ENCODE measurements at regions not wholly inside any gene's neighbourhood (a gene's known extent, or its start where the extent isn't known, plus 50 kb on each side); places are given as distances from the start of the nearest gene placed in this dataset.

DNA sequence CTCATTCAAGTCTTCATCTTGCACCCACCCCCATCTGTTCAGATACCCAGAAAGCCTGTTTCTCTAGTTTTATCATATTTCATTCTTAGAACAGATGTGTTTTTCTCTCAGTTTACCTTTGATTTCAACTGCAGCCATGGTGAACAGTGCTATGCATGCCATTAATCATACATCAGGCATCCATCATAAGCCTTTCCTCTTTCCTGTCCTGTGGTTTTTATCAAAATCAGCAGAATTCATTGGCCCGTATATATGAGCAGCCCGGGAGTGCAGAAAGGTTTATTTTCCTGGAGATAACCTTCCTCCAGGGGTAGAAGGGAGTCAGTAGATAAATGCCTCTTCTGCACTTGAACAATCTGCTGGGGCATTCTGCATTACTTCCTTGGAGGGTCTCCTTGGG is 65.7 kb downstream of the IL21 start:
- no peak for DNase-seq (ENCODE audit: low read depth)

GRCh38 chr4:122553432-122553831 is 67.4 kb downstream of the IL21 start:
- DNase-seq (ENCODE audit: low read depth) = no peak

DNA sequence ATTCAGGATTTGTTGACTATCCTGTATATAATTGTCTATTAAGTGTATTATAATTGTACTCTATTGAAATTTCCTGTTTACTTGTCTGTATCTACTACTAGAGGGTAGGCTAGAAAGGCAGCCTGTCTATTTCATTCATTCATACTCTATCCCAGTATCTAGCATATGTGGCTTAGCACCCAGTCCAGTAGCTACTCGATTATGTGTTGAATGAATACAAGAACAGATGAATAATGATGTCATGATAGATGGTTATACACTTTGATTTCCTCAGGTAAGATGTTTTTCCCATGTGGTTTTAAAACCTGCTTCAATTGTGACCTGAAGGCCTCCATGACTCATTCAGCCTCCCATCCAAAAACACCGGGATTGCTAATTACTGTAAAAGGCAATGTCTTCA is 68.0 kb downstream of the IL21 start:
- peak; percentile 7 for DNase-seq (ENCODE audit: low read depth)

DNA sequence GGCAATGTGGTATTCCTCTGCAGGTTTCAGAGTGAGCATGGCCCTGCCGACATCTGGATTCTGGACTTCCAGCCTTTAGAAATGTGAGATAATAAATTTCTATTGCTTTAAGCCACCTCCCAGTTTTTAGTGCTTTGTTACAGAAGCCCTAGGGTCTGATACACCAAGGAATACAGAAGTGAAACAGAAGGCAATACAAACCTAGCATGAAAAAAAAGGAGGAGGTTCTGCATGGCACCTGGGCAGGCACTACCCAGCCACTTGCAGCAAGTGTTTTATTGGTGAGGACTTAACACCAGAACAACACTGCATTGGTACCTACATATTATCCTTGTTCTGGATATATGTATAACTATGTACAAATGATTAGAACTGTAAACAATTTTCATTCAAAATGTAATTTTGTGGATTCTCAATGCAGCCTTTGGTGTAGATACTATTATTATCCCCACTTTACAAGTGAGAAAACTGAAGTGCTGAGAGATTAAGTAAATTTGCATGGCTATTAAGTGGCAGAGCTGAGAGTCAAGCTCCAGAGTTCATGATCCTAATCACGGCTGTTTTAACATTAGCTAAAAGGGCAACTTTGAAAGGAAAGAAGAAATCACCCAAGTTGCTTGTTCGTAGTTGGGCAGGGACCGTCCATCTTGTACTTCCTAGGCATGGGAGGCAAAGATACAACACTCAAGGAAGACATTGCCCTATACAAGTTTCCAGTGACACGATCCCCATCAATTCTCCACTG is 71.8 kb downstream of the IL21 start:
- no peak for DNase-seq (ENCODE audit: low read depth)

DNA sequence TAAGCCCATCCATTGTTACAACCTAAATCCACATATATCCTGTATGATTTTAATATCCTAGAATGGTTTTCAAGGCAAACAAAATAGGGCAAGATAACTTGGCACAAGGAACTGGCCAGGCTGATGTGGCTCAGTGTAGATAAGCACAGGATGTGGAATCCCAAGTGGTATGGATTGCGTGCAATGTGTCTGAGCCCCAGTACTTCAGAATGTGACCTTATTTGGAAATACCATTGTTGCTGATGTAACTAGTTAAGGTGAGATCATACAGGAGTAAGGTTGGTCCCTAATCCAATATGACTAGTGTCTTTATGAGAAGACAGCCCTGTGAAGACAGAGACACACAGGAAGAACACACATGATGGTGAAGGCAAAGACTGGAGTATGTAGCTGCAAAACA is 72.4 kb downstream of the IL21 start:
- DNase-seq (ENCODE audit: low read depth) = no peak

DNA sequence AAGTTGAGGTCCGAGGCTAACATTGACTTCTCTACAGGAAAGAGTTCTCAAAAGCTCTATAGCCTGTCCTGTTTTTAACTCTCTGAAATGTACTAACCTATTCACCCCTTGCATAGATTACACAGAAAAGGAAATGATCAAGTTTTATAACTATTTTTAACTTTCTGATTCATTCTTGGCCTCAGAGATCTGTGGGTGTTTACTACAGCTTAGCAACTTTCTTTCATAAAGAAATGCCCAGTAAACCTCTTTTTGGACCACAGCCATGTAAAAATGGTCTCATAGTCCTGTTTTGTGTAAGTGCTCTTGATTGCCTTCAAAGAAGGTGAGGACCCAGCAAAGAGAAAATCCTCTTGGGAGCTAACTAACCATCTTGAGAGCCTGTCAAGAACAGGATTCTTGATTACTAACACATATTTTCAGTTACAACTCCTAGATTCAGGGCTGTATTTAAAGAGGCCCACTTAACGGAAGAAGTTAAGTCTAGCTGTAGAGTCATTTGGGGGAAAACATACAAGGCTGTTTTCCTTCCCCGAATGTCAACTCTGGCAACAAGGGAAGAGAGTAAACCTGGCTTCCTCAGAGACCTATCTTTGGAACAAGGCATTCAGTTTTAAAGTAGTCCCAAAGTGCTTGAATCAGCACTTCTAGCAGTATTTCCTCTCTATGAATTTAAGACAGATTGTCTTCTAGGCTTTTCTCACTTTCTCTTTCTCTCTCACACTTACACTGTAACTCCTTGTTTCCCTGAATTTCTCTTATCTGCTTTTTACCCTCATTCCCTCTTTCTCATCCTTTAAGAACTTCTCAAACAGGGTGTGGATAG is 78.2 kb downstream of the IL21 start:
- peak; percentile 45 for DNase-seq (ENCODE audit: low read depth)

DNA sequence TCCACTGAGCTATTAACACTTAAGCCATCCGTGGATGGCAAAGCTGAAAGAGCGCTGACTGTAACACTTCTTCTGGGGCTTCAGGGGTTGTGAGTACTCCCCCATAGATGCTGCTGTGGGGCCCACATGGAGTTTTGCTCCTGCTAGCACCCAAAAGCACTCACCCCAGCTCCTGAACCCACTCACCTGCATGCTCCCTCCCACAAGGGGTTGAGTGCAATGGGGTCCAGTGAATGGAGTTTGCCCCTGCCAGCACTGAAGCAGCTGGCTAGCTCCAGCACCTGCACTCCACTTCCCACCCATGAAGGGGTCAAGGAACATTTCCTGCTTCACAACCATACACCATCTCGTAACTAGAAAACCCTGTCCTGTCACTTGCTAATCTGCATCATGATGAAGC is 78.9 kb downstream of the IL21 start:
- DNase-seq (ENCODE audit: low read depth) = no peak

DNA sequence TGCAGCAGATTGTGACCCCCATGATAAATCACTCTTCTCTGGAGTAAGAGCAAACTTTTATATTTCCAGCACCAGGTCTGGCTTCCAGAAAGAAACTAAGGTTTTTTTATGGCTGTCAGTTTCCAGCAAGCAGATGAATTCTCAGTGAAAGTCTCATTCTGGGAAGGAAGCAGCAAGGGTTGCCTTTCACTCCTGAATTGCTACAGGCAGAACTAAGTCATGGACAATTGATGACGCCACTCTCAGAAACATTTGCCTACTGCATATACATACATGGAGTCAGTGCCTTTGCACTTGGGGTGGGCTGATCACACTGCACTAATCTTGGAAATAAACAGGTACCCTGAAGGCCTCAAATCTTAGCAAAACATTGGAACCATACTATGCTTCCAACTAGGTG is 80.0 kb downstream of the IL21 start:
- no peak for DNase-seq (ENCODE audit: low read depth)

GRCh38 chr4:122539861-122540465 is 80.9 kb downstream of the IL21 start:
- peak; percentile 80 for DNase-seq (ENCODE audit: low read depth)

DNA sequence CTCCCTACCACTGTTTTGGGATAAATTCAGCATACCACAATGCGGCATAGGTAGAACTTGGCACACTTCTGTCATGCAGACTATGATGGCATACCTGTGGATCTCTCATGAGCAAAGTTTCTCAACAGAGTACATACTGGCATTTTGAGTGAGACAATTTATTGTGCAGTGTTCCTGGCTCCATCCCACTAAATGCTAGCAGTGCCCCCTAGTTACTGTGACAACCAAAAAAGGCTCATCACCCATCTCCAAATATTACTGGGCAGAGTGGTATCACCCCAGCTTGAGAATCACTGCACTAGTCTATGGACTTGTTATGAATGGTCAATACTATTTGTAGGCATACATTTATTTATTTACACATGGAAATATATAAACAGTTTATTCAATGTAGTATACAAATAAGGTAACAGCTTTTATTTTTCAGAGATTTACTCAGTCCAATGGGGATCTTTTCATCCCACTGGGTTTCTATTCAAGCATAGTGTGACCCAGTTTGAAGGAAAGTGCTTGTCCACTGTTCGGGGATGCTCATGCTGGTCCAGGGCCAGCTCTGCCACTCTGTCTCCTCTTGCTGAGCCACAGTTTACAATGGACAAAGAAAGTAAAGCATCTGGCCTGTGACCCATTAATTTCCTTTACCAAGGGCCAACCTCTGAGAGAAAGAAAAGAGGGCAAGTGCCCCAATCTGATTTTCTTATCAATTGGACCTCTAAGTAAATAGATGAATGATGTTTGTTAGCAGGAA is 81.0 kb upstream of the IL2 start:
- no peak for DNase-seq (ENCODE audit: low read depth)

DNA sequence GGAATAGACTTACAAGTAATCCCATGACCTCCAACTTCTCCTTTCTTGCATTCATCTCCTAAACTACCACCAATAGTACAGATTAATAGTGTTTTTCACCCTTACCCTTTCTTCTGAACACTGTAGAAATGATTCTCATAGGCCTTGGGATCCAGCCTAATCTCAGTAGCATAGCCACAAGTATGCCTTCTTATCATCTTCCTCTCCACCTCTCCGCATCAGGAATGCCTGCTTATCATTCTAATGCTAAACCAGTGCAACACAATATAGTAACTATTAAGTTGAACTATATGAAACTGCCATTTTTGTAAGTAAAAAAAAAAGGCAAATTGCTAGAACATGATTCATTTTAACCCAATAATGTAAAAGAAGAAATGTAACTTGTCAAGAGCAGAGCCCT is 79.5 kb upstream of the IL2 start:
- DNase-seq (ENCODE audit: low read depth) = no peak

- no peak for DNase-seq (ENCODE audit: low read depth)
These were observed 78.3 kb upstream of the IL2 start for GRCh38 chr4:122534776-122535175.

- peak; percentile 71 for DNase-seq (ENCODE audit: low read depth)
These were observed 77.3 kb upstream of the IL2 start for GRCh38 chr4:122533841-122534240.

DNA sequence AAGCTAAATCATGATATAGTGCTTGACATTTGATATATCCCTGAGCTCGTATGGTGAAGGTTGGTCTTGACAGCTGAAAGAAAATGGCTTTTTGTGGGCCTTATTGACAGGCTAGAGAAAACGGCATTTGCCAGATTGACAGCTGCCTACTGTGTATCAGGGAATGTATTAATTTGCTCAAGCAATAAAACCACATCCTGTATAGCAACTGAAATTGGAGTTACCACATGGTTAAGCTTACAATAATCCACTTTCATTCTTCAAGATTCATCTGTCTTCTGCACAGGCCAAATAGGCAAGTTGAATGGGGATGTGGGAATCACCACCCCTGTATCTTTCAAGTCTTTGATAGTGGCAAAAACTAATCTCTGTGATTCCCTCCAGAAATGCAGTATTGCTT is 76.2 kb upstream of the IL2 start:
- DNase-seq (ENCODE audit: low read depth) = no peak

- DNase-seq (ENCODE audit: low read depth) = no peak
These were observed 75.0 kb upstream of the IL2 start for GRCh38 chr4:122531514-122531913.

DNA sequence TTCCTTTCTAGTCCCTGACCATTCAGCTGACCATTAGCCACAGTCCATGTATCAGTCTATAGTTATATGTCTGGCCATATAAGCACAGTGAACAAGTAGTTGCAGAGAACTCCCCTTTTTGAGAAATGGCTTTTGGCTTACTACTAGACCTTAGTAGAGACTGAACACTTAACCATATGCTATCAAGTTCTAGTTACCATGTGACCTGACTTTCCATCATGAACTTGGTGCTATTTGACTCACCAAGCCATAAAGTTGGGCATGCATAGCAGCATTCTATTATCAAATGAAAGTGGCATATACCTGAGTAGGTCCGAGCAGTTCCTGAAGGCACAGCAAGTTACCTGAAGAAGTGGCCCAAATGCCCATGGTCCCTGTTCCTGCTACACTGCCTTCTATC is 74.5 kb upstream of the IL2 start:
- no peak for DNase-seq (ENCODE audit: low read depth)

DNA sequence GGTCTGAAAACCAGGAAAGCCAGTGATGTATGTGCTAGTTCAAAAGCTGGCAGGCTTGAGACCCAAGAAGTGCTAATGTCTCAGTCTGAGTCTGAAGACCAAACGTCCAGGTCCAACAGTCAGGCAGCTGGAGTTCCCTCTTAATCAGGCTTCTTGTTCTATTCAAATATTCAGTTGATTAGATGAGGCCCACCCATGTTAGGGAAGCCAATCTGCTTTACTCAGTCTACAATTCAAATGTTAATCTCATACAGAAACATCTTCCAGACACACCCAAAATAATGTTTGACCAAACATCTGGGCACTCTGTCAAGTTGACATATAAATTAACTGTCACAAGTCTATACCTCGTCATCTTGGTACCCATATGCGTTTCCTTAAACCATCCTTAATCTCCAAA is 72.4 kb upstream of the IL2 start:
- DNase-seq (ENCODE audit: low read depth) = no peak

DNA sequence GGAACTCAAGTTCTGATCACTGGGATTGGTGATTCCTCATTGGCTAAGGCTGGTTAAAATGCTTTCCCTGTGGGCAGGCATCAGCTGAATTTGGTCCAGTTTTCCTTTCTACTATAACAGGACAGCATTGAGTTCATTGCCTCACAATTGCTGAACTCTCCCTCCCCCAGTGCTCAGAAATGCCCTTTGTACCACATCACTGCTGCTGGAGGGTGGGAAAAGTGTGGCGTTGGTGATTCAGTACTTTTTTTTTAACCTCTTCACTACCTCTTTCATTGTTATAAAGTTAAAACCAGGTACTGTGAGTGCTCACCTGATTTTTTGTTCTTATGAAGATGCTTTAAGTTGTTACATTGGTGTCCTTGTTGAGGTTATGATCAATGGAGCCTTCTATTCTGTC is 69.3 kb upstream of the IL2 start:
- peak; percentile 65 for DNase-seq (ENCODE audit: low read depth)

DNA sequence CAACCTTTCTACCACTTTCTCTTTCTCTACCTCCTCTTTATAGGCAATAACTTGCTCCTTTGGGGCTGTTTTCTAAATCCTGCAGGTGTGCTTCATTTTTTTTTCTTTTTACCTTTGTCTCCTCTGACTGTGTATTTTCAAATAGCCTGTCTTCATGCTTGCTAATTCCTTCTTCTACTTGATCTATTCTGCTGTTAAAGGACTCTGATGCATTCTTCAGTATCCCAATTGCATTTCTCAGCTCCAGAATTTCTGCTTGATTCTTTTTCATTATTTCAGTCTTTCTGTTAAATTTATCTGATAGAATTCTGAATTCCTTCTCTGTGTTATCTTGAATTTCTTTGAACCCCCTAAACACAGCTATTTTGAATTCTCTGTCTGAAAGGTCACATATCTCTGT is 67.7 kb upstream of the IL2 start:
- no peak for DNase-seq (ENCODE audit: low read depth)

- DNase-seq (ENCODE audit: low read depth) = no peak
These were observed 66.4 kb upstream of the IL2 start for GRCh38 chr4:122522944-122523343.

- no peak for DNase-seq (ENCODE audit: low read depth)
These were observed 60.8 kb upstream of the IL2 start for GRCh38 chr4:122517345-122517744.

- DNase-seq (ENCODE audit: low read depth) = no peak
These were observed 59.9 kb upstream of the IL2 start for GRCh38 chr4:122516376-122516775.

All from renal cortical epithelial cell (primary cell).